LNCAP (cell line): ENCODE measurements at regions not wholly inside any gene's neighbourhood (a gene's known extent, or its start where the extent isn't known, plus 50 kb on each side); places are given as distances from the start of the nearest gene placed in this dataset.

Experiments used
- TF ChIP-seq, protein P1 (sequence below): fragments of 450-650 bp; IDR thresholded peaks from 2 replicates; pipeline ENCODE4 v1.5.1; 2017; ENCODE audit warnings: mild to moderate bottlenecking

GRCh38 chr5:153088538-153088937 is 401.9 kb upstream of the GRIA1 start:
- TF ChIP-seq, protein P1, sequence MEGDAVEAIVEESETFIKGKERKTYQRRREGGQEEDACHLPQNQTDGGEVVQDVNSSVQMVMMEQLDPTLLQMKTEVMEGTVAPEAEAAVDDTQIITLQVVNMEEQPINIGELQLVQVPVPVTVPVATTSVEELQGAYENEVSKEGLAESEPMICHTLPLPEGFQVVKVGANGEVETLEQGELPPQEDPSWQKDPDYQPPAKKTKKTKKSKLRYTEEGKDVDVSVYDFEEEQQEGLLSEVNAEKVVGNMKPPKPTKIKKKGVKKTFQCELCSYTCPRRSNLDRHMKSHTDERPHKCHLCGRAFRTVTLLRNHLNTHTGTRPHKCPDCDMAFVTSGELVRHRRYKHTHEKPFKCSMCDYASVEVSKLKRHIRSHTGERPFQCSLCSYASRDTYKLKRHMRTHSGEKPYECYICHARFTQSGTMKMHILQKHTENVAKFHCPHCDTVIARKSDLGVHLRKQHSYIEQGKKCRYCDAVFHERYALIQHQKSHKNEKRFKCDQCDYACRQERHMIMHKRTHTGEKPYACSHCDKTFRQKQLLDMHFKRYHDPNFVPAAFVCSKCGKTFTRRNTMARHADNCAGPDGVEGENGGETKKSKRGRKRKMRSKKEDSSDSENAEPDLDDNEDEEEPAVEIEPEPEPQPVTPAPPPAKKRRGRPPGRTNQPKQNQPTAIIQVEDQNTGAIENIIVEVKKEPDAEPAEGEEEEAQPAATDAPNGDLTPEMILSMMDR = no peak

DNA sequence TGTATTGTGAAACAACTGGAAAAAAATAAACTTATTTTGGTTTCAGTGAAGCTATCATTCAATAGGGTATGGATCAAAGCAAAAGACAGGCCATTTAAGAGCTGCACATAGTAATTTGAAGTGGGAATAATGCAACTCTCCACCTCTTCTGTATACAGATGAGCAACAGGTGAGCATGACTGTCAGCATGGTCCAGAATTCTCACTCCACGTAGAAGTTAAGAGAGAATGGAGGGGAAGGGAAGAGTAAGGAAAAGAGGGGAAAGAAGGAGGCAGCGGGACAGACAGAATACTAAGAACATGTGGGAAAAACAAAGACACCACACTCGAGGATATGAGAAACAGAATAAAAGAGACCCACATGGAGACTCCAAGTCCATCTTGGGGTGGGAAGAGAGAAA is 396.1 kb upstream of the GRIA1 start:
- TF ChIP-seq, protein P1 = no peak

GRCh38 chr5:153096381-153096780 is 394.1 kb upstream of the GRIA1 start:
- TF ChIP-seq, protein P1 = no peak

DNA sequence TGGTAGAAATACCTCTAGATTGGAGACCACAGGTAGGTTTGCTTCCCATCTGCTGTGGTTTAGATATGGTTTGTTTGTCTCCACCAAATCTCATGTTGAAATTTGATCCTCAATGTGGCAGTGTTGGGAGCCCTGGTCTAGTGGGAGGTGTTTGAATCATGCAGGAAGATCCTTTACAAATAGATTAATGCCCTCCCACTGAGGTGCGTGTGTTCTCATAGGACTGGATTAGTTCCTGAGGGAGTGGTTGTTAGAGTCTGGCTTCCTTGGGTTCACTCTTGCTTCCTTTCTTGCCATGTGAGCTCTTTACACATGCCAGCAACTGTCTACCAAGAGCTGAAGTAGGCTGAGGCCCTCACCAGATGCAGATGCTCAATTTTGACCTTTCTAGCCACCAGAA is 391.1 kb upstream of the GRIA1 start:
- TF ChIP-seq, protein P1 = no peak

- TF ChIP-seq, protein P1 = no peak
Measured at GRCh38 chr5:153101235-153102180, 389.0 kb upstream of the GRIA1 start.

GRCh38 chr5:153116916-153117315 is 373.6 kb upstream of the GRIA1 start:
- TF ChIP-seq, protein P1 = no peak

- TF ChIP-seq, protein P1 = no peak
Measured at GRCh38 chr5:153118018-153118417, 372.5 kb upstream of the GRIA1 start.
